Ammon's horn (tissue), 1 donor: ENCODE measurements at regions not wholly inside any gene's neighbourhood (a gene's known extent, or its start where the extent isn't known, plus 50 kb on each side); places are given as distances from the start of the nearest gene placed in this dataset.

Experiments used
- DNase-seq: peaks from one replicate; pipeline ENCODE4 v3.0.0-alpha.2; 2016; ENCODE audit warnings: low spot score

DNA sequence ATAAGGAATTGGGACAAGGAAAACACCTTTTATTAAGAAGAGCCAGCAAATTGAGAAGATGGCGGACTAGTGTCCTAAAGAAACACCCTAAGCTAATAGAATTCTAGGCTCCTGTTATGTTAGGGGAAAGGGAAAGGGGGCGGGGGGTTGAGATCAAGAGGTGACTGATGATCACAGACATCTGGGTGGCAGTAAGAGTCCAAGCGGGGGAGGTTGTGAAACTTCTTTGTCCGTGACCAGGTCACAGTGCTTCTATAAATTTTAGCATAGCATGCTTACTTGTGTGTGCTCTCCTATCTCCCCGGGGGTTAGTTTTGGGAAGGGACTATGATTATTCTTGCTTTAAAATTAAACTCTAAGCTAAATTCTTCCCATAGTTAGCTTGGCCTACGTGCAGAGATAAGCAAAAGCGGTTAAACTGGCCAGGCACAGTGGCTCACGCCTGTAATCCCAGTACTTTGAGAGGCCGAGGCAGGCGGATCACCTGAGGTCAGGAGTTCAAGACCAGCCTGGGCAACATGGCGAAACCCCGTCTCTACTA, 262.1 kb downstream of the SKIDA1 start:
- DNase-seq = no peak

- peak; percentile 59 for DNase-seq
These were observed 263.6 kb downstream of the SKIDA1 start for GRCh38 chr10:21261842-21262294.

- DNase-seq = peak; percentile 46
These were observed 264.9 kb downstream of the SKIDA1 start for GRCh38 chr10:21260506-21261149.

GRCh38 chr10:21260066-21260465, 265.4 kb downstream of the SKIDA1 start:
- peak; percentile 18 for DNase-seq

DNA sequence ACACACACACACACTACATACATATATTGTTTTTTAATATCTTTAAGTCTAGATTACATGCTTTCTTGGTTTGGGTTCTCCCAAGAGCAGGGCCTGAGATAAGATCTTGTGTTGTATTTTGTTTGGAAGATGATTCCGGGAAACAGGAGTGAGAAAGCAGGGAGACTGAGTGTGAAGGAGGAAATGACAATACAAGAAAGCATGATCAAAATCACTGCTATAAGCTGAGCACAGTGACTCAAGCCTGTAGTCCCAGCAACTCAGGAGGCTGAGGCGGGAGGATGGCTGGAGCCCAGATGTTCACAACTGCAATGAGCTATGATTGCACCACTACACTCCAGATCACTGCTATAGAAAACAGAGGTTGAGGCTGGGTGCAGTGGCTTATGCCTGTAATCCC, 267.6 kb downstream of the SKIDA1 start:
- DNase-seq = no peak

DNA sequence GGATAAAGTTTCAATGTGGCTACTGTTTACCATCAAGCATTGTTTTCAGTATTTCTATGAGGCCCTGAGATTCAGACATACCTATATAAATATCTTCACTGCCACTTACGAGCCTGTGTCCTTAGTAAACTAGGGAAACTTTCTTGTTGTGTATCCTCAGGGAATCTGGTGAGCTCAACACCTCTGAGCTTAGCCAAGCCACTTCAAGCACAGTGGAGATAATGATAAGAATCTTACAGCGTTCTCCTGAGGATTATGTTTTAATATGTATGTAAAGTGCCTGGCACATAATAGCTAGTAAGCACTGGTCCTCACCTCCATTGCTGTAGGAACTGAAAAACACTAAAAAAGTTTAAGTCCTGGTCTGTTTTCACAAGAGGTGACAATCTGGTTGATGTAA, 268.3 kb downstream of the SKIDA1 start:
- no peak for DNase-seq

DNA sequence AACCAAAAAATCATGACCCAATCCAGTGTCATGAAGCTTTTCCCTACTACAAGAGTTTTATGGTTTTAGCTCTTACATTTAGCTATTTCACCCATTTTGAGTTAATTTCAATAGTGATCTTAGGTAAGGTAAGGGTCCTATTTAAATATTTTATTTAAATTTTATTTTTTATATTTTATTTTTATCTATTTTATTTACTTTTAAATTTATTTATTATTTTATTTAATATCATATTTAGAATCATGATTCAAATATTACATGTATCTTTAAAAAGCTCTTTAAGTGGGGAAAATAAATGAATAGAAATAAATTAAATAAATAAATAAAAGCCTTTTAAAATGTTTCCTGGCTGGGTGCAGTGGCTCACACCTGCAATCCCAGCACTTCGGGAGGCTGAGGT, 276.0 kb downstream of the SKIDA1 start:
- no peak for DNase-seq

DNA sequence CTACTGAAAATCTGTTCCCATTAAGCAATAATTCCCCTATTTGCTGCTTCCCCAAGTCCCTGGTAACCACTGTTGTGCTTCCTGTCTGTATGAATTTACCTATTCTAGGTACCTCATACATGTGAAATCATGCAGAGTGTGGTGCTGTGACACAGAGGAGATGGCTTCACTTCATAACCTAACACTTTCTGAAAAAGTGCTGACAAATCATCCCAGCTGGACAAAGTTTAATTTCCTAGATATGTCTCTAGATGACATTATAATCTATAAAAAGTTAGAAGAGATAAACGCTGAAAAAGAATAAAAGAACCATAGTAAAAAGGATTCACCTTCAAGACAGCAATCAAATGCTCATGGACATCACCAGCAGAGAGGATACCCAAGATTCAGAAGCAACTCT, 277.9 kb downstream of the SKIDA1 start:
- DNase-seq = no peak

DNA sequence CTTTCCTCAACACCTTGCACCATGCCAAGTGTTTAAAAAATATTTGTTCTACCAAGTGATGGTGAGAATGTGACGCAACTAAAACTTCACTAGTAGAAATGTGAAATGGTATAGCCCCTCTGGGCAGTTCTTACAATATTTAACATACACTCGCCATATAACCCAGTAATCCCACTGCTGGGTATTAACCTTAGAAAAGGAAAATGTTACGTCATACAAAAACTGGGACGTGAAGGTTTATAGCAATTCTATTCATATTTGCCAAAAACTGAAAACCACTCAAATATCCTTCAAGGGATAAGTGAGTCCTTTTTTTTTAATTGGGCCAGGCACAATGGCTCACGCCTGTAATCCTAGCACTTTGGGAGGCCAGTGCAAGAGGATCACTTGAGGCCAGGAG, 279.3 kb downstream of the SKIDA1 start:
- no peak for DNase-seq

DNA sequence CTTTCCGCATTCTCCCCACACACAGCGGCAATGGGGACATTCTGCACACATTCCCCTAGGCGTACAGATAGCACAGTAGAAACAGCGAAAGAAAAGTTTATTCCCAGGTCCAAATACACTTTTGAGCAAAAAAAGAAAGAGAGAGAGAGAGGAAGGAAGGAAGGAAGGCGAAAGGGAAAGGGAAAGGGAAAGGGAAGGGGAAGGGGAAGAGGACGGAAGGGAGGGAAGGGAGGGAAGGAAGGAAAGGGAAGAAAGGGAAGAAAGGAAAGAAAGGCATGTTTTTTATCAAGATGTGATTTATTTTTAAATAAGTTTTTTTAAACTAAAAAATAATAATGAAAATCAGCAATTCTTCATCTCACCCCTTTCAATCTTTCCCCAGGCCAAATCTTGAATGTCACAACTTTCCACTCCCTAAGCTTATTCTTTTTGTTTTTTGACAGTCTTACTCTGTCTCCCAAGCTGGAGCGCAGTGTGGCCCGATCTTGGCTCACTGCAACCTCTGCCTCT, 281.7 kb downstream of the SKIDA1 start:
- DNase-seq = no peak

- no peak for DNase-seq
These were observed 282.6 kb downstream of the SKIDA1 start for GRCh38 chr10:21242915-21243314.

GRCh38 chr10:21238717-21239116, 286.8 kb downstream of the SKIDA1 start:
- no peak for DNase-seq

- DNase-seq = no peak
These were observed 287.4 kb downstream of the SKIDA1 start for GRCh38 chr10:21238044-21238443.

DNA sequence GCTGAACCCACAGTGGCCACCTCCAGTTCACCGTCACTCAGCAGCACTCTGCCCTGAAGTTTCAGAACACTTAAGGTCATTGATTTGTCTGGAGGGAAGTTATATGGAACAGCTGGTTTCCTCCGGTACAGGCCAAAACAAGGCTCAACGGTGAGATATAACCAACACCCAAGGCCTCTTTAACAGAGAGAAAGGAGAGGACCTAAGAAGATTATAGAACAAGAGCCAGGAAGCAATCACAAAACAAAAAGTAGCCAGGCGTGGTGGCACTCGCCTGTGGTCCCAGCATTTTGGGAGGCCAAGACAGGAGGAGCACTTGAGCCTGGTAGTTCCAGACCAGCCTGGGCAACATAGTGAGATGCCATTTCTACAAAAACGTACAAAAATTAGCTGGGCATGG, 290.7 kb downstream of the SKIDA1 start:
- no peak for DNase-seq

DNA sequence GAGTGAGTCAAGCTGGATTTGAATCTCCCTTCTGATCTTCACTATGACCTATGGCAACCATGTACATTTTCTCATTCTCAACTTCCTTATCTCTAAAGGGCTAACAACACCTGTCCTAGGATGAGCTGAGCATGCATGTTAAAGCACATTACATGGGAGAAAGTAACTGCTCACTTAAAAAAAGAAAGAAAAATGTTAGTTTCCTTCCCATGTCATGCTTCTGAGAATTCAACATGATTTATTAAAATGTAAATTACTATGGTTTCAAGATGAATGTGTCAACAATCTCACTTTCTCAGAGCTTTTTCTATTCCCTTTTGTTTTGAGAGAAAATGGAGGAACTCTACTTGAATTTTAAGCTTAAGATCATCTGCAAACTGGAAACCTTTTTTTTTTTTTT, 295.3 kb downstream of the SKIDA1 start:
- DNase-seq = no peak

DNA sequence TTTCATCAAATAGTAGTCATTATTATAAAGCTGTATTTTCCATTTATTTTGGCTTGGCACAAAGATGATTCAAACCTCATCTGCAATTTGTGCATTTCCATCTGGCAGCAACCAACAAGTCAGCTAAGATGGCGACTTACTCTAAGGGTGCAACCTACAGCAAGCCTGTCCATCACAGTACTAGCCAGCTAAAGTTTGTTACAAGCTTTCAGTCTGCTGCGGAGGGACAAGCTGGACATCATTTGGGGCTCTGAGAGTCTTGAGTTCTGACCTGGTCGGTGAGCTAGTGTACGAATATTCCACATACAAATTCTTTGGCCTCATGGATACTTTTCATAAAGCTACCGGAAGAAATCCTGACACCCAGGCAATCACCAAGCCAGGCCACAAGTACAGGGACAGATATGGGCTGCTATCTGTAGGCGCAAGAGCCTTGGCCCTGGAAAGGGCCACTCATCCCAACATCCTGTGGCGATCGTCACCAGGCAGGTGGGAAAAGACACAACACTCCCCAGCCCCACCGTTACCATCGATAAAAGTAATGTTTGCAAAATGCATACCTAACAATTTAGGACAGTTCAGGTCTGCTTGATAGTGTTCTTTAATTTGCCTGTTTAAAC, 307.6 kb downstream of the SKIDA1 start:
- no peak for DNase-seq

GRCh38 chr10:21217107-21217506, 308.4 kb downstream of the SKIDA1 start:
- peak; percentile 33 for DNase-seq

DNA sequence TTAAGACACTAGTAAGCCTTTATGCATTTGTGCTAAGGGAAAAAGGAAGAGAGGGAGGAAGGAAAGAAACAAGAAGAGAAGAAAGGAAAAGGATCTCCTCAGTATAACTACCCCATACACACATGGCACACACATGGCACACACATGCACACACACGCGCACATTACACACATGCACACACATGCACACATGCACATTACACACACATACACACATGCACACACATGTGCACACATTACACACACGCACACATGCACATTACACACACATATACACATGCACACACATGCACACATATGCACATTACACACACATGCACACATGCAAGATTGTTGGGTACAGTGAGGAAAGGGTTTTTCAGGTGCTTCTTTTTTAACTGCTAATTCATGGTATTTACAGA, 311.2 kb downstream of the SKIDA1 start:
- no peak for DNase-seq

DNA sequence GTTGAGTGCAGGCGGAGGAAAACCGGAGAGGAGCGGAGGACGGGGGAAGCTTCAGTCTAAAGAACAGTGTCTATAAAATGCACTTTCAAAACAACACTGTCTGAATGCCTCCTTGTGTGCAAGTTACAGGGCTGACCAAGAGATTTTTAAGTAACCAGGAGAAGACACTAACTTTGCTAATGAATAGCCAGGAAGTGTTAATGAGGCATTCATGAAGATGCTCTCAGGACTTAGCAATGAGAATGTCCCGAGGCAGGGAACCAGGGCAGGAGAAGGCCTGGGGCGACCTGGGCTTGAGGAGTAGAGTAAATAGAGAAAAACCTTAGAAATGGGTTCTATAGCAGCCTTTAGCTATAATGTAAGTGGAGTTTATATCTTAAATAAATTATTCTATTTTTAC, 312.1 kb downstream of the SKIDA1 start:
- DNase-seq = no peak

GRCh38 chr10:21212912-21213311, 312.6 kb downstream of the SKIDA1 start:
- DNase-seq = no peak

- DNase-seq = no peak
These were observed 313.1 kb downstream of the SKIDA1 start for GRCh38 chr10:21212348-21212747.

DNA sequence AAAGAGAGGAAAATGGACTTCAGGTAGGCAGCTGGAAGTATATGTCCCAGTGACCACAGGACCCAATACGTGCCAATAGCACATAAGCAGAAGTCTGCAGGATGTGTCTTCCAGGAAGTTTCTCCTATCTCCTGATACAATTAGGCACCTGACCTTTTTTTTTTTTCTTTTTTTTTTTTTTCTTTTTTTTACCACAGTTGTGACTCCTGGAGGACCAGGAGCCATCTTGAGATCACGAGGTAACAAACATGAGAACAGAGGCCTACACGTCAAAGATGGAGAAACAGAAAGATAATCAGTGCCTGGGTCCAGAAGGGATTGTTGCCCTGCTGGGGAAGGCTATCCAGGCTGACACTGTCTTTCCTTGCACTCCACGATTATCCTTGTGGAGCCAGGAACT, 312.4 kb upstream of the NEBL start:
- DNase-seq = no peak

DNA sequence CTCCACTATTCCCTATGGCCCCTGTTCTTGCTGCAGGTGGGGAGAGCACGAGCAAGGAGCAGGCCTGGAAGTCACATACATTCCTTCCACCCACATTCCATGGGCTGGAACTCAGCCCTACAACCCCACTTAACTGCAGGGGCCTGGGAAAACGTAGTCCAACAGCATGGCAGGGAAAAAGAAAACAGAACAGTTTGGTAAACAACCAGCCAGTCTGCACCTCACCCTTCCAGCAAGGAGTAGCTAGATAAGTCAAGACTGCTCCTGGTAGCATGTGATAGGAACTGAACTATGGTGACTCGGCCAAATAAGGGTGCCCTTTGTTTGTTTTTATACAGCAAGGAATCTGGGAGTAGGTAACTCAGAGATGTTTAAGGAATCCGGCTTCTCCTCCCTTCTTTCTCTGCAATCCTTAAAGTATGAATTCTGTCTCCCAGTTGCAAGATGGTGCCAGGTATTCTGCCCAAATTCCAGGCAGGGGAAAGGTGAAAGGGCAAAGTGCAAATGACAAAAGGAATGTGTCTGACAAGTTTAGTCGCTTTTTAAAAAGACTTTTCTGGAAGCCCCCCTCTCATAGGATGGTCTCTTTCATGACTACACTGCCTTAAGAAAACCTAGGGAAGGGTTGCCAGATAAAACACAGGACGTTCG, 311.7 kb upstream of the NEBL start:
- DNase-seq = no peak
